ENCODE measurements at regions not wholly inside any gene's neighbourhood (a gene's known extent, or its start where the extent isn't known, plus 50 kb on each side); places are given as distances from the start of the nearest gene placed in this dataset.

DNA sequence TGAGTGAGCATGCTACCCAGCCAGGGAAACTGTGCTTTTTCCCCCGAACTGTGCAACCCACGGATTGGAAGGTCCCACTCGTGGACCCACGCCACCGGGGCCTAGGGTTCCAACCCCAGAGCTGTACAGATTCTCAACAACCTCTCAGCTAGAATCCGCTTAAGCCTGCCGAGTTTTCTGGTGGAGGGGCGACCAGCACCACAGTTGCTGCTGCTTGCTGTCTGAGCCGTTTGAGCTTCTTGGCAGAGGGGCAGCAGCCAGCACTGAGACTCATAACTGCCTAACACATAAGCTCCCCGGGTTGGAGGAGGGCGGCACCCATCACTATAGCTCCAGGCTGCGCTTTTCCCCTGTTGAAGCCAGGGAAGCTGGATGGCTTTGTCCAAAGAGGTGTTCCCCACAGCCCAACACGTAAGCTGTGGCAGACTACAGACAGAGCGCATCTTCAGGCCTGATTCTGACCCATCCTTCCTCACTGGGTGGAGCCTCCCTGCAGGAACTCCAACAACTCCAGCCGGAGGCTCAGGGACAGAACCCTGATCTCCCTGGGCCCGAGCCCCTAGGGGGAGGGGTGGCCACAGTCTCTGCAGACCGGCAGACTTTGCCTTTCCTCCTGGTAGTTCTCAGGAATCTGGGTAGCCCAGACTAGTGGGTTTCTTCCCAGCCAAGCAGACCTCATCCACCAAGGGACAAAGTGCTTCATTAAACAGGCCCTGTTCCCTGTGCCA lies 871.6 kb downstream of the SLITRK6 start:
- H3K4me3 ChIP-seq: no peak overlapping the region
- H3K27me3 ChIP-seq (ENCODE audit: insufficient read depth in 3 of 3, low read length in 2 of 3): no peaks in the 10 kb centered on the region
- ATAC-seq (no peak), DNase-seq (no peak)
- intact Hi-C loops (cut with DNase I): no loop called here
- no peak overlapping the region for H3K27ac ChIP-seq
- no peaks in the 10 kb centered on the region for H3K9me3 ChIP-seq
- TF ChIP-seq, protein P1, sequence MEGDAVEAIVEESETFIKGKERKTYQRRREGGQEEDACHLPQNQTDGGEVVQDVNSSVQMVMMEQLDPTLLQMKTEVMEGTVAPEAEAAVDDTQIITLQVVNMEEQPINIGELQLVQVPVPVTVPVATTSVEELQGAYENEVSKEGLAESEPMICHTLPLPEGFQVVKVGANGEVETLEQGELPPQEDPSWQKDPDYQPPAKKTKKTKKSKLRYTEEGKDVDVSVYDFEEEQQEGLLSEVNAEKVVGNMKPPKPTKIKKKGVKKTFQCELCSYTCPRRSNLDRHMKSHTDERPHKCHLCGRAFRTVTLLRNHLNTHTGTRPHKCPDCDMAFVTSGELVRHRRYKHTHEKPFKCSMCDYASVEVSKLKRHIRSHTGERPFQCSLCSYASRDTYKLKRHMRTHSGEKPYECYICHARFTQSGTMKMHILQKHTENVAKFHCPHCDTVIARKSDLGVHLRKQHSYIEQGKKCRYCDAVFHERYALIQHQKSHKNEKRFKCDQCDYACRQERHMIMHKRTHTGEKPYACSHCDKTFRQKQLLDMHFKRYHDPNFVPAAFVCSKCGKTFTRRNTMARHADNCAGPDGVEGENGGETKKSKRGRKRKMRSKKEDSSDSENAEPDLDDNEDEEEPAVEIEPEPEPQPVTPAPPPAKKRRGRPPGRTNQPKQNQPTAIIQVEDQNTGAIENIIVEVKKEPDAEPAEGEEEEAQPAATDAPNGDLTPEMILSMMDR (IDR thresholded peaks at IDR 0.05): no peak
- no peaks in the 10 kb centered on the region for H3K36me3 ChIP-seq (ENCODE audit: insufficient read depth in 1 of 2, low read depth in 1 of 2)
- H3K4me1 ChIP-seq: no peaks in the 10 kb centered on the region
- 86 to 91% (median 89%) methylated on average over 17 of the region's 17 CpGs for WGBS, 3 donors

DNA sequence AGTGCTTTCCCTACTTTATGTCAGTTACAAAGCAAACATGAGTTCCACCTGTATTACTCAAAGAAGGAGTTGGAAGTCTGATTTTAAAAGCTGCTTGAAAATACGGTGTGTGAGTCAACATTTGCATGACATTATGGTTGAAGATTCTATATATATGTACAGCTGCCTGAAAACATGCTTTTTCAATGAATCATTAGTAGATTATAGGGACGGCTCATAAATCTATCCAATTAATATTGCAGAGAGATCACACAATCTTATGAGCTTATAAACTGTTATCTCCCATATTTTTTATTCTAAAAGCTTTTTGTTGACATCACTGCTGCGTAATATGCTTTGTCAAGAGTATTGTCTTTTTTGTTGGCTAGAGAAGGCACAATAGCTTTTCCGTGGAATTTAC lies 873.8 kb downstream of the SLITRK6 start:
- WGBS, 3 donors: 76 to 79% (median 77%) methylated on average over 4 of the region's 4 CpGs
- DNase-seq: no peak
- Histone ChIP-seq H3K4me3 (no peak overlapping the region), H3K4me1 (no peaks in the 10 kb centered on the region), H3K27me3 (ENCODE audit: insufficient read depth in 3 of 3, low read length in 2 of 3) (no peaks in the 10 kb centered on the region), H3K9me3 (no peaks in the 10 kb centered on the region), H3K27ac (no peak overlapping the region), H3K36me3 (ENCODE audit: insufficient read depth in 1 of 2, low read depth in 1 of 2) (no peaks in the 10 kb centered on the region)
- intact Hi-C loops (cut with DNase I): no loop called here
- no peak for ATAC-seq
- TF ChIP-seq, protein P1 (IDR thresholded peaks at IDR 0.05): no peak

DNA sequence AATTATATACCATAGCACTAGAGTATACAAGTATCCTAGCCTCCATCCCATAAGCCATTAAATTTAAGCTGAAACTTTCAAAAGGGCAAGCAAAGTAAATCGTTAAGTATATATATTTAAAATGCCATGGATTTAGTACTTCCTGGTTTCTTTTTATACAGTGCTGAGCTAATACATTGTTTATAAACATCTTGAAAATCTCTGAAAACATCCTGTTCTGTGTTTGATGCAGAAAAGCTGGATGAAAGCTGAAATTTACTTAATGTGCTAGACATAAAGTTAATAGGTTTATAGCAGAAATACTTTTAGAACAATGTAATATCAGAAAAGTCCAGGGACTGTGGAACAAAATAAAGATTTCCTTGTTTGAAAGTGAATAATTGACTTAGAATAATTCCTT lies 875.4 kb downstream of the SLITRK6 start:
- ATAC-seq: no peak
- no peaks in the 10 kb centered on the region for H3K36me3 ChIP-seq (ENCODE audit: insufficient read depth in 1 of 2, low read depth in 1 of 2)
- TF ChIP-seq, protein P1 (IDR thresholded peaks at IDR 0.05): no peak
- 38 to 49% (median 46%) methylated on average over 1 of the region's 1 CpG for WGBS, 3 donors
- H3K27ac ChIP-seq: no peak overlapping the region
- intact Hi-C loops (cut with DNase I): no loop called here
- H3K4me3 ChIP-seq: no peak overlapping the region
- no peaks in the 10 kb centered on the region for H3K27me3 ChIP-seq (ENCODE audit: insufficient read depth in 3 of 3, low read length in 2 of 3)
- no peak for DNase-seq
- no peaks in the 10 kb centered on the region for H3K9me3 ChIP-seq
- no peaks in the 10 kb centered on the region for H3K4me1 ChIP-seq

DNA sequence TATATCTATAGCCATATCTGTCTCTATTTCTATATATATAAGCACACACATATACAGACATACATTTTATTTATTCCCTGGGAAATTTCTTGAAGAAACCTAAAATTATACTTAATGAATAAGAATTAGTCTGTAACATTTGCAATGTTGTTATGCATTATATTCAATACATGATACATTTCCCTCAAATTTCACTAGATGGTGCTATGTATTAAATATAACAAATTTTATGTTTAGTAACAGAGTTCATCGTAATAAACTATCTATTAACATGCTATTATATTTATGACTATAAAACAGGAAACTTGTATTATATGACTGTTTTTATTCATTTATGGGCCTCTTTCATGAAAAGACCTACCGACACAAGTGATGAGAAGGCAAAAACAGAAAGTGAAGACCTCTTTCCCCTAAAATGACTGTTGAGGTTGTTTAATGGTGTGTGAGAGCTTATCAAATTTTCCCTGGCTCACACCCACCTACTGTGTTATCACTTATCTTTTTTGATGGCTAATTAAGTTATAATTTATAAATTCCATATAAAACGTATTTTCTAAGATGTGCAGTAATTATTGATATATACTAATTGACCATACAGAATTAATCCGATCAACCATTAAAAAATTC lies 881.9 kb downstream of the SLITRK6 start:
- WGBS, 3 donors: 52 to 60% (median 59%) methylated on average over 4 of the region's 4 CpGs
- no peaks in the 10 kb centered on the region for H3K36me3 ChIP-seq (ENCODE audit: insufficient read depth in 1 of 2, low read depth in 1 of 2)
- no peak for ATAC-seq
- no peak overlapping the region for H3K4me3 ChIP-seq
- no peak overlapping the region for H3K27ac ChIP-seq
- intact Hi-C loops (cut with DNase I): loop anchor here in 1 of 2 donors (10.0 kb wide), 1 partner anchor 887 kb away; no protein-coding TSS in a partner anchor
- no peaks in the 10 kb centered on the region for H3K9me3 ChIP-seq
- DNase-seq: no peak
- TF ChIP-seq, protein P1 (IDR thresholded peaks at IDR 0.05): peak; percentile 9
- H3K27me3 ChIP-seq (ENCODE audit: insufficient read depth in 3 of 3, low read length in 2 of 3): no peaks in the 10 kb centered on the region
- H3K4me1 ChIP-seq: no peaks in the 10 kb centered on the region
